BE2C (cell line): ENCODE measurements at regions not wholly inside any gene's neighbourhood (a gene's known extent, or its start where the extent isn't known, plus 50 kb on each side); places are given as distances from the start of the nearest gene placed in this dataset.
A peak's percentile ranks its signal among the peaks of the same experiment; 100 is the strongest.

Source experiments
- DNase-seq: peaks from one replicate; pipeline ENCODE4 v3.0.0-alpha.2; 2020
- H3K27me3 ChIP-seq: fragments of 250-450 bp; sonication (Bioruptor Pico); 2 replicates; pipeline ENCODE4 v1.5.1; 2020; ENCODE audit warnings: mild to moderate bottlenecking
- H3K36me3 ChIP-seq: fragments of 250-450 bp; sonication (Bioruptor Pico); 2 replicates; pipeline ENCODE4 v1.5.1; 2020; ENCODE audit warnings: mild to moderate bottlenecking
- H3K4me1 ChIP-seq: fragments of 250-450 bp; sonication (Bioruptor Pico); 2 replicates; pipeline ENCODE4 v1.5.1; 2020
- H3K4me3 ChIP-seq: 2 replicates; pipeline ENCODE4 v1.5.1; 2011; ENCODE audit warnings: low read depth, low read length
- H3K9me3 ChIP-seq: fragments of 250-450 bp; sonication (Bioruptor Pico); 2 replicates; pipeline ENCODE4 v1.5.1; 2020
- CTCF ChIP-seq: IDR thresholded peaks from 2 replicates; pipeline ENCODE4 v1.5.1; 2012; ENCODE audit warnings: mild to moderate bottlenecking, low read depth, low read length

- H3K4me3 ChIP-seq: no peak overlapping the region
- no peaks in the 10 kb centered on the region for H3K4me1 ChIP-seq
- no peak for TF ChIP-seq CTCF
These were observed 209.9 kb downstream of the COL4A1 start for GRCh38 chr13:110097013-110097412.

GRCh38 chr13:110092831-110093247 lies 214.1 kb downstream of the COL4A1 start:
- no peak for TF ChIP-seq CTCF
- H3K4me1 ChIP-seq: no peaks in the 10 kb centered on the region
- no peaks in the 10 kb centered on the region for H3K9me3 ChIP-seq
- no peaks in the 10 kb centered on the region for H3K27me3 ChIP-seq
- no peaks in the 10 kb centered on the region for H3K36me3 ChIP-seq
- H3K4me3 ChIP-seq: no peak overlapping the region
- no peak for DNase-seq

More at GRCh38 chr13:110097013-110097412, 209.9 kb downstream of the COL4A1 start:
- no peak for DNase-seq
- Histone ChIP-seq H3K27me3 (peaks cover under 1% of the 10 kb centered on the region; the same call in 1 of the 2 replicates), H3K9me3 (no peaks in the 10 kb centered on the region), H3K36me3 (no peaks in the 10 kb centered on the region)

GRCh38 chr13:110089815-110090214 lies 217.1 kb downstream of the COL4A1 start:
- Histone ChIP-seq H3K27me3 (no peaks in the 10 kb centered on the region), H3K4me1 (no peaks in the 10 kb centered on the region), H3K9me3 (no peaks in the 10 kb centered on the region), H3K4me3 (no peak overlapping the region), H3K36me3 (no peaks in the 10 kb centered on the region)
- DNase-seq: no peak
- peak; percentile 38 for TF ChIP-seq CTCF

- no peak overlapping the region for H3K4me3 ChIP-seq
- no peak for TF ChIP-seq CTCF
These were observed 217.9 kb downstream of the COL4A1 start for GRCh38 chr13:110089100-110089499.

GRCh38 chr13:110073982-110074381 lies 233.0 kb downstream of the COL4A1 start:
- Histone ChIP-seq H3K36me3 (no peaks in the 10 kb centered on the region), H3K9me3 (no peaks in the 10 kb centered on the region), H3K4me3 (no peak overlapping the region), H3K4me1 (no peaks in the 10 kb centered on the region), H3K27me3 (peaks cover 26% of the 10 kb centered on the region)
- TF ChIP-seq CTCF: peak; percentile 22; the same call in 1 of the 2 replicates
- no peak for DNase-seq

More at GRCh38 chr13:110089100-110089499, 217.9 kb downstream of the COL4A1 start:
- no peaks in the 10 kb centered on the region for H3K36me3 ChIP-seq
- no peaks in the 10 kb centered on the region for H3K4me1 ChIP-seq
- no peak for DNase-seq
- H3K27me3 ChIP-seq: no peaks in the 10 kb centered on the region
- H3K9me3 ChIP-seq: no peaks in the 10 kb centered on the region

- Histone ChIP-seq H3K27me3 (peaks cover 50% of the 10 kb centered on the region), H3K36me3 (no peaks in the 10 kb centered on the region), H3K9me3 (no peaks in the 10 kb centered on the region), H3K4me1 (no peaks in the 10 kb centered on the region), H3K4me3 (no peak overlapping the region)
- DNase-seq: no peak
- TF ChIP-seq CTCF: no peak
These were observed 236.3 kb downstream of the COL4A1 start for GRCh38 chr13:110070511-110071120.
